ENCODE measurements at regions not wholly inside any gene's neighbourhood (a gene's known extent, or its start where the extent isn't known, plus 50 kb on each side); places are given as distances from the start of the nearest gene placed in this dataset.

DNA sequence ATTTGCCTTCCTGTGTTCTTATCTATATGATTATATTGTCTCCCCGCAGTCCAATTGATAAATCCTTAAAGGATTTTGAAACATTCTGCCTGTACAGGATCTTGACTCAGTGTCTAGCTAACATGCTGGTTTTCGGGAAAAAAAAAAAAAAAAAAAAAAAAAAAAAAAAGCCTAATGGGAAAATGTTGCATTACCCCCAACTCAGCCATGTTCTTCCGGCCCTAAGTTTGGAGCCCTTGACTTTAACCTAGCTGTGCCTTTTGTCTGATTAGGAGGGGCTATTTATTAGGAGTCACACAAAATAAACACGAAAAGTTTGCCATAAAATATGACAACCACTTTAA, 244.4 kb upstream of the TCF21 start:
- ATAC-seq (no peak), DNase-seq (no peak)
- no peaks in the 10 kb centered on the region for H3K9me3 ChIP-seq
- H3K27me3 ChIP-seq: no peaks in the 10 kb centered on the region
- intact Hi-C loops (cut with DNase I): no loop called here
- H3K4me1 ChIP-seq: peaks cover 0 to 3% of the 10 kb centered on the region in 2 donors
- no peak overlapping the region for H3K4me3 ChIP-seq
- no peak overlapping the region for H3K27ac ChIP-seq
- H3K36me3 ChIP-seq: no peaks in the 10 kb centered on the region
- TF ChIP-seq, protein P1, sequence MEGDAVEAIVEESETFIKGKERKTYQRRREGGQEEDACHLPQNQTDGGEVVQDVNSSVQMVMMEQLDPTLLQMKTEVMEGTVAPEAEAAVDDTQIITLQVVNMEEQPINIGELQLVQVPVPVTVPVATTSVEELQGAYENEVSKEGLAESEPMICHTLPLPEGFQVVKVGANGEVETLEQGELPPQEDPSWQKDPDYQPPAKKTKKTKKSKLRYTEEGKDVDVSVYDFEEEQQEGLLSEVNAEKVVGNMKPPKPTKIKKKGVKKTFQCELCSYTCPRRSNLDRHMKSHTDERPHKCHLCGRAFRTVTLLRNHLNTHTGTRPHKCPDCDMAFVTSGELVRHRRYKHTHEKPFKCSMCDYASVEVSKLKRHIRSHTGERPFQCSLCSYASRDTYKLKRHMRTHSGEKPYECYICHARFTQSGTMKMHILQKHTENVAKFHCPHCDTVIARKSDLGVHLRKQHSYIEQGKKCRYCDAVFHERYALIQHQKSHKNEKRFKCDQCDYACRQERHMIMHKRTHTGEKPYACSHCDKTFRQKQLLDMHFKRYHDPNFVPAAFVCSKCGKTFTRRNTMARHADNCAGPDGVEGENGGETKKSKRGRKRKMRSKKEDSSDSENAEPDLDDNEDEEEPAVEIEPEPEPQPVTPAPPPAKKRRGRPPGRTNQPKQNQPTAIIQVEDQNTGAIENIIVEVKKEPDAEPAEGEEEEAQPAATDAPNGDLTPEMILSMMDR (IDR thresholded peaks at IDR 0.05): no peak

- Histone ChIP-seq H3K9me3 (no peaks in the 10 kb centered on the region), H3K27me3 (no peaks in the 10 kb centered on the region), H3K4me3 (no peak overlapping the region), H3K36me3 (no peaks in the 10 kb centered on the region), H3K4me1 (peaks cover 0 to 3% of the 10 kb centered on the region in 2 donors), H3K27ac (no peak overlapping the region)
- TF ChIP-seq, protein P1 (IDR thresholded peaks at IDR 0.05): no peak
- intact Hi-C loops (cut with DNase I): no loop called here
- DNase-seq (peak in 2 of 4 donors; percentile 84 to 90), ATAC-seq (peak; percentile 37)
These were observed 243.9 kb upstream of the TCF21 start for GRCh38 chr6:133644892-133645619.

DNA sequence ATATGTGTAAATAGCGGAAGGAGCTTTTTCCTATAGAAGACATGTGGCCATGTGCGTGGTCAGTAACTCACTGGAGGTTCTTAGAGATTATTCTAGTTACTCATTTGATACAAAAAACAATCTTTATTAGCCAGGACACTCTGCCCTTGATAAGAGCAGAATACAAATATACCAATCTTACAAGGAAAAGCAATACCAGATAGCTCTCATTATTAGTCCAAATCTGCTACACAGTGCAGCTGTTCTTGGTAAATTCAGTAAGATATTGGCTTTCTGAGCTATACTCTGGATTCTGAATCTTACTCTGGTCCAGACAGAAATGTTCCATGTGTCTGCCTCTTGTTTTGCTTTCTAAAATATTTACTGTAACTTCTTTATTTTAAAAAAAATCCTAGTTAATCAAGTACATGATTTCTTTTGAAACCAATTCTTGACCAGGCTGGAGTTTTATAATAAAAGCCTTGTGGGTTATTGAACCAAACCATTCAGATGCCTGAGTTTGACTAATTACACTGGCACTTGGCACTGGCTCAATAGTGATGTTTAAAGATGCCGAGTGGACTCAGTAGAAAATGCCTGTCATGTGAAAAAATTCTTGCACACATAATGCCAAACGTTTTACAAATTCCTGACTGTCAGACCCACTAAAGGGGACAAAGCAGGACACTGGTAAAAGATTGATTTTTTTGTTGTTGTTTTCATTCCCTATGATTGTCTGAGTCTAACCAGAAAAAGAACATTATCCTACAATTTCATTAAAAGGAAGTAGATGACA, 242.8 kb upstream of the TCF21 start:
- no peak overlapping the region for H3K4me3 ChIP-seq
- no peak overlapping the region for H3K27ac ChIP-seq
- no peaks in the 10 kb centered on the region for H3K36me3 ChIP-seq
- intact Hi-C loops (cut with DNase I): no loop called here
- TF ChIP-seq, protein P1 (IDR thresholded peaks at IDR 0.05): no peak
- H3K27me3 ChIP-seq: no peaks in the 10 kb centered on the region
- peaks cover 0 to 3% of the 10 kb centered on the region in 2 donors for H3K4me1 ChIP-seq
- no peak for ATAC-seq
- H3K9me3 ChIP-seq: no peaks in the 10 kb centered on the region
- DNase-seq: peak in 1 of 4 donors; percentile 47

DNA sequence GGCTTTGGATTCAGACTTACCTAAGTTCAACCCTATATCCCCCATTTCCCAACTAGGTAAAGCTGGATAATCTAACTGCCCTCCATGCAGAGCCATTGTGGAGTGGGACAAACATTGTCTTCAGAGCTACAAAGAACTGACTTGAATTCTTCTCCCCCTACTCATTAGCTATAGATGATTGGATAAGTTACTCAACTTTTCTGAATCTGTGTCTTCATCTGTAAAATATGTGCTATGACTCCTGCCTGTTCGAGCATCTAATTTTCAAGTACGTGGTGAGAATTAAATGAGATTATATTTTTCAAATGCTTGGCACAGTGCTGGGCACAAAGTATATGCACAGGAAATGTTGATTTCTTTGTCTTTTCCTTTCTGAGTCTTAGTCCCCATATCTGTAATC, 240.3 kb upstream of the TCF21 start:
- intact Hi-C loops (cut with DNase I): no loop called here
- Histone ChIP-seq H3K9me3 (no peaks in the 10 kb centered on the region), H3K4me3 (no peak overlapping the region), H3K36me3 (no peaks in the 10 kb centered on the region), H3K27me3 (no peaks in the 10 kb centered on the region), H3K27ac (no peak overlapping the region), H3K4me1 (peaks cover 0 to 3% of the 10 kb centered on the region in 2 donors)
- TF ChIP-seq, protein P1 (IDR thresholded peaks at IDR 0.05): no peak
- DNase-seq (no peak), ATAC-seq (no peak)

DNA sequence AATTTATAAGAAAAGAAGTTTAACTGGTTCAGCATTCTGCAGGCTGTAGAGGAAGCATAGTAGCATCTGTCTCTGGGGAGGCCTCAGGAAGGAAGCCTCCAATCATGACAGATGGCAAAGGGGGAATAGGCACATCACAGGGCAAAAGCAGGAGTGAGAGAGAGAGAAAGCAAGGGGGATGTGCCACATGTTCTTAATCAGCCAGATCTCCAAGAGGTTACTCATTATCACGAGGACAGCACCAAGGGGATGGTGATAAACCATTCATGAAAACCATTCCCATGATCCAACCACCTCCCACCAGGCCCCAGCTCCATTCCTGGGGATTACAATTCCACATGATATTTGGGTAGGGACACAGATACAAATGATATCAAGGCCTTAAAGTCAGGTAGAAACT, 217.5 kb upstream of the TCF21 start:
- DNase-seq (no peak), ATAC-seq (no peak)
- TF ChIP-seq, protein P1 (IDR thresholded peaks at IDR 0.05): no peak
- Histone ChIP-seq H3K36me3 (no peaks in the 10 kb centered on the region), H3K27me3 (no peaks in the 10 kb centered on the region), H3K4me1 (no peaks in the 10 kb centered on the region), H3K4me3 (no peak overlapping the region), H3K27ac (no peak overlapping the region), H3K9me3 (no peaks in the 10 kb centered on the region)
- intact Hi-C loops (cut with DNase I): no loop called here
